C4-2B (cell line): ENCODE measurements at regions not wholly inside any gene's neighbourhood (a gene's known extent, or its start where the extent isn't known, plus 50 kb on each side); places are given as distances from the start of the nearest gene placed in this dataset.
A peak's percentile ranks its signal among the peaks of the same experiment; 100 is the strongest.
"Not testable (repeated sequence)": the region's sequence is repeated elsewhere in the genome, so short reads cannot be mapped to it uniquely, and the experiment has no call there.

Experiments used
- H3K27ac ChIP-seq: fragments of 450-650 bp; 2 replicates; pipeline ENCODE4 v1.5.1; 2017
- ZFX ChIP-seq: fragments of 450-650 bp; IDR thresholded peaks from 2 replicates; pipeline ENCODE4 v1.6.1; 2017
- TF ChIP-seq, protein P1 (sequence below): fragments of 450-650 bp; conservative IDR thresholded peaks from 2 replicates; pipeline ENCODE4 v1.5.1; 2017; ENCODE audit warnings: mild to moderate bottlenecking

DNA sequence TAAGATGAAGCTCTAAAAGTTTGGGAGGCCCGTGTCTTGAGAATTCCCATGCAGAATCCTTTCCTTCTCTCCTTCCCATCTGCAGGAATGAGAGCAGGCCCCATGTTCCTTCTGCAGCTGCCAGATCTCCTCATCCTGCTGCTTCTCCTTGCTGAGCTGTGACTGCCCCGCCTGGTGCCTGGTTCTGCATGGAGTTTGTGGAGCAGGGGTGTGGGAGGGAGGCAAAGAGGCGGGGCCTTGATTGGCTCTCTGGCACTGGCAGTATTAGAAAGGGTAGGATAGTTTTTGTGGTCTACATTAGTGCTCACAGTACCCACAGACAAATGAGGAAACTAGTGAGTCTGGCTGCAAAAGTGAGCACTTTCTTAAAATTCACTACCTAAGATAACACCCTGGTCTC lies 91.1 kb upstream of the CLPB start:
- no peak overlapping the region for H3K27ac ChIP-seq
- TF ChIP-seq, protein P1, sequence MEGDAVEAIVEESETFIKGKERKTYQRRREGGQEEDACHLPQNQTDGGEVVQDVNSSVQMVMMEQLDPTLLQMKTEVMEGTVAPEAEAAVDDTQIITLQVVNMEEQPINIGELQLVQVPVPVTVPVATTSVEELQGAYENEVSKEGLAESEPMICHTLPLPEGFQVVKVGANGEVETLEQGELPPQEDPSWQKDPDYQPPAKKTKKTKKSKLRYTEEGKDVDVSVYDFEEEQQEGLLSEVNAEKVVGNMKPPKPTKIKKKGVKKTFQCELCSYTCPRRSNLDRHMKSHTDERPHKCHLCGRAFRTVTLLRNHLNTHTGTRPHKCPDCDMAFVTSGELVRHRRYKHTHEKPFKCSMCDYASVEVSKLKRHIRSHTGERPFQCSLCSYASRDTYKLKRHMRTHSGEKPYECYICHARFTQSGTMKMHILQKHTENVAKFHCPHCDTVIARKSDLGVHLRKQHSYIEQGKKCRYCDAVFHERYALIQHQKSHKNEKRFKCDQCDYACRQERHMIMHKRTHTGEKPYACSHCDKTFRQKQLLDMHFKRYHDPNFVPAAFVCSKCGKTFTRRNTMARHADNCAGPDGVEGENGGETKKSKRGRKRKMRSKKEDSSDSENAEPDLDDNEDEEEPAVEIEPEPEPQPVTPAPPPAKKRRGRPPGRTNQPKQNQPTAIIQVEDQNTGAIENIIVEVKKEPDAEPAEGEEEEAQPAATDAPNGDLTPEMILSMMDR = no peak
- TF ChIP-seq ZFX = no peak

DNA sequence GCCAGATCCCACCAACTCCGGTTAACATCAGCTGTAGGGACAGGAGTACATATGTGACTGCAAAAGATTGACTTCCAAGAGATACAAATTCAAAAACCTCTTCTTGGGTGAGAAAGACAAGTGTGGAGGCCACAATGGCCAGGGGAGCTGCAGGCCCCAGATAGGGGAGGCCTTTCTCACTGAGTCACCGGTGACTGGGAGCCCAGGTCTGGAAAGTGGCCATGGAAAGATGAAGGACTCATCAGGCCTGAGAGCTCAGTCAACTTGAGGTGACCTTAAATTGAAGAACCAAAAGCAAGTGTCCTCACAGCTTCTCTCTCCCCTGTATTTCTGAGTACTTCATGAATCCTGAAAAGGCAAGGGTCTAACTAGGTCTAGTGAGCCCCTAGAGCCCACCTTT lies 90.4 kb upstream of the CLPB start:
- H3K27ac ChIP-seq = no peak overlapping the region
- TF ChIP-seq, protein P1 = no peak
- no peak for TF ChIP-seq ZFX

DNA sequence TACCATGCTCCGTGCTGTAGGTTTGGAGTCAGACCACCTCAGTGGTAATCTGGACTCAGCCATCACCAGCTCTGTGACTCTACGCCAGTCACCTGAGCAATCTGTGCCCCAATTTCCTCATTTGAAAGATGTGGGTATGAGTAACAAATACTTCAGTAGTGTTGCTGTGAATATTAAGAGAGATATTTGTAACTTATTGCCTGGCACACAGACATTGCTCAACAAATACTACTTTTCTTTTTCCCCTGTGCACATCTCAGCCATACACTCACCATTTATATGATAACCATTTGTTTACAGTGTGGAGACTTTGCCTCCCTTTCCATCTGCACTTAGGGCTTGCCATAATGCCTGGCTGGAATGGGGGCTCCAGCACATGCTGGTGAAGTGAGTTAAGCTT lies 89.7 kb upstream of the CLPB start:
- H3K27ac ChIP-seq = no peak overlapping the region
- TF ChIP-seq, protein P1 = no peak
- no peak for TF ChIP-seq ZFX

DNA sequence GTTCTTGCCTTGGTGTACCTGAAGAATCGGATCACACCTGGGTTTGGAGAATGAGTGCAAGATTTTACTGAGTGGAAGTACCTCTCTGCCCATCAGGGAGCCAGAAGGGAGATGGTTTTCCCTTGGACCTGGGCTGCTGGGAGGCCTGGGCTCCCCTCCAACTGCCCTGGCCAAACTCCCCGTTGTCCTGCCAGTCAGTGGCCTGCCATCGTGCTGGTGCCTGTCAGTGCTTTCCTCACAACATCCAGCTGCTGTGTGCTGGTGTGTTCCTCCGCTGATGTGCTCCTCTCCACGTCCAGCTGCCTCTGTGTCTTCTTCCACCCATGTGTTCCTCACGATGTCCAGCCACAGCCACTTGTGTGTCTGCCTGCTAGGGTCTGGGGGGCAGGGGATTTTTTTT lies 87.9 kb upstream of the CLPB start:
- TF ChIP-seq ZFX = no peak
- TF ChIP-seq, protein P1 = no peak

DNA sequence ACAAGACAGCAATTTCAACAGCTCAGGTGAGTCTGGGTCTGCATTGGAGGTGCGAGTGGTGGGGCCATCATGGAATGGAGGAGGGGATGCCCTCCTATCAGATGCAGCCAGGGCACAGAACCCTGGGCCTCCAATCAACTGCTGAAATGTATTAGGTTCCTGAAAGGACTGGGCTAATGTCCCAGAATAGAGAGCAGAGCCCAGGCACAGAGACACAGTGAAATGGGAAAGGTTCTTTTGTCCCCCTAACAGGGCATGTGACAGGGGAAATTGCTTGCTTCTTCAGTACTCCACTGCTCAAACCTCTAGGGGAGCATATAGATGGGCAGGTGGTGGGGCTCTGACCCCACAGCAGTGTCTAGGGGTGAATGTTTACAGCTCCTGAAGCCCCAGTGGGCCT lies 87.3 kb upstream of the CLPB start:
- H3K27ac ChIP-seq = peak overlapping the region; percentile 43
- TF ChIP-seq, protein P1 = no peak
- no peak for TF ChIP-seq ZFX

More for the DNA sequence above, 87.9 kb upstream of the CLPB start:
- peak overlapping the region; percentile 43 for H3K27ac ChIP-seq

DNA sequence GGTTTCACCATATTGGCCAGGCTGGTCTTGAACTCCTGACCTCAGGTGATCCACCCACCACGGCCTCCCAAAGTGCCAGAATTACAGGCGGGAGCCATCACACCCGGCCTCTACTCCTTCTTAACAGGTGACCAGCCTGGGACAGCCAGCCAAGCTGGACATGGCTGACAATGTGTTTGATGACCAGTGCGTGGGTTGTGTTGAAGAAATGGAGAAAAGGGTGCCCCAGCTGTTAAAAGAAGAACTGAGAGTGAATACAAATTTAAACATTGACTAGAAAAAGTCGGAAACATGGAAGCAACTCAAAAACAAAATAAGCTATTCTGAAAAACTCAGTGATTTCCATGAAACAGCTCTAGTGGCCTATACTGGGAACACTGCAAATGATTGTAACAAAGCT lies 86.5 kb upstream of the CLPB start:
- TF ChIP-seq ZFX = no peak
- TF ChIP-seq, protein P1 = no peak
- H3K27ac ChIP-seq = no peak overlapping the region

DNA sequence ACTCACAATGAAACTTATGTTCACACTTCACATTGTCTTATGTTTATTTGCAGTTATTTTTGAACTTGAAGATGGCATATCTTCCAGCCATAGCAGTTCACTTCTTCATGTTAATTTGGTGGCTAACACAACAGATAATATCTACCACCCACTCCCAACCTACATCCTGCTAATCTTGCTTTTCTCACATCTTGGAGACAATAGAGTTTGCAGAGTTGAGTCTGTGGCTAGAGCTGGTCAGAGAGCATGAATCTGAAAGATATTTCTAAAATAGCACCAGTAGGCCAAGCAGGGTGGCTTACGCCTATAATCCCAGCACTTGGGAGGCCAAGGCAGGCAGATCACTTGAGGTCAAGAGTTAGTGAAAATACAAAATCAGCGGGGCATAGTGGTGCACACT lies 85.6 kb upstream of the CLPB start:
- H3K27ac ChIP-seq = not testable (repeated sequence)

DNA sequence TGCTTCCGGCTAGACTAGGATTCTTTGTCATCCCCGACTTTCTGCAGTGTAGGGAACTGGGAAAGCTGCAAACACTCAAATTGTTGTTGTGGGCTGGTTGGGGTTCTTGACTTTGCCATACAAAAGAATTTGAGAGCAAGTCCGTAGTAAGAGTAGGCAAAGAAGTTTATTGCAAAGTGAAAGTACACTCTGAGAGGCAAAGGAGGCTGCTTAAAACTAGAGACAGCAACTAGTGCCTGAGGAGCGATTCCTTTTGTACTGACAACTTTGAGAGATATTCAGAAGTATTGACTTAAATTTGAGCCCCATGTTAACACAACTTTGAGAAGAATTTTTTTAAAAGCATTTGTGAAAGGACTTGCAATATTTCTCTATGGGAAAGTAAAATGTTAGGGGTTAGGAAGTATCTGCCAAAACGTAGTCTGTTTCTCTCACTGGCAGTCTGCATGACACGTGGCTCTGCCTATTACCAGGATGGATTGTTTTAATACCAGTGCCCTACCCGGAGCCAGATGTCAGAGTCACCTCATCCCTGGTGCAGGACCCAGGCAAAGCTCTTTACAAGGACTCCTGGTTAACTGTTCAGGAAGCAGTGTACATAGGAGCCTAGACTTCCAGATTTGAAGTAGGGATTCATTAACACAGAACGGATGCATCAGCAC lies 85.0 kb upstream of the CLPB start:
- no peak overlapping the region for H3K27ac ChIP-seq

More for the DNA sequence above, 85.0 kb upstream of the CLPB start:
- TF ChIP-seq ZFX = no peak
- TF ChIP-seq, protein P1 = no peak
